ENCODE measurements at regions not wholly inside any gene's neighbourhood (a gene's known extent, or its start where the extent isn't known, plus 50 kb on each side); places are given as distances from the start of the nearest gene placed in this dataset.
A peak's percentile ranks its signal among the peaks of the same experiment; 100 is the strongest.

DNA sequence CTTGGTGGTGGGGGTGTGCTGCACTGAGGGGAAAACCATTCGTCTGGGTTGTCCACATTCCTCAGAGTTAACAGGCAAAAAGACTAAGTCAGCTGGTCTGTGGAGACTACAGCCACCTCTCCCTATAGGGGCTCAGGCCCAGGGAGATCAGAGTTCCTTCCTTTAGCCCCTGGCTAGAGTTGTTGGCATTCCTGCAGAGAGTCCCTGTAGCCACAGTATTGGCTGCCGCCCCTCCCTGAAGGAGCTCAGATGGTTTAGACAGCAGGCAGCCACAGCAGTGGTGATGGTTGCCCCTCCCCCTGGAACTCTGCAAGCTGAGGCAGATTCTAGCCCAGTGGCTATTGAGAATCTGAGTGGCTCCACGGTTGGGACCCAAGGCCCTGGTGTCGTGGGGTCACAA, 1072.5 kb upstream of the ATXN7L3B start:
- Histone ChIP-seq H3K18ac (ENCODE audit: extremely low read depth, low read length) (no peak overlapping the region; the same call in 1 of the 2 replicates), H3K56ac (replicated peaks; ENCODE audit: insufficient read length, low read depth, low read length) (no peak overlapping the region), H3K4me2 (ENCODE audit: insufficient read depth in 1 of 2, low read depth in 2 of 2, low read length in 2 of 2) (no peak overlapping the region), H4K91ac (replicated peaks; ENCODE audit: insufficient read length, low read length) (no peak overlapping the region), H2AFZ (ENCODE audit: low read length) (0 out of 2 replicates have a peak overlapping the region, but pooled peaks have one; percentile 65), H2BK20ac (ENCODE audit: low read length) (no peak overlapping the region), H2BK120ac (replicated peaks; ENCODE audit: low read depth, low read length) (no peak overlapping the region), H4K20me1 (replicated peaks in 1 of 2; ENCODE audit: control insufficient read depth in 1 of 2, insufficient read depth in 2 of 2, low read length in 2 of 2) (no peaks in the 10 kb centered on the region), H2BK5ac (ENCODE audit: low read depth, low read length) (no peak overlapping the region), H3K14ac (ENCODE audit: insufficient read length) (no peak overlapping the region), H3K79me2 (ENCODE audit: control insufficient read depth in 1 of 2, insufficient read depth in 2 of 2, low read length in 2 of 2) (no peaks in the 10 kb centered on the region), H3K27me3 (replicated peaks in 1 of 4; ENCODE audit: control insufficient read depth in 3 of 4, extremely low read depth in 1 of 4, insufficient read depth in 3 of 4, low read length in 3 of 4) (peaks cover 2 to 4% (median 3%) of the 10 kb centered on the region in 4 experiments; a peak in 5 of 7 replicates), H3K4me1 (replicated peaks in 1 of 4; ENCODE audit: control insufficient read depth in 3 of 4, insufficient read depth in 4 of 4, low read length in 3 of 4) (peaks cover 0 to 4% (median 2%) of the 10 kb centered on the region in 4 experiments; a peak in 4 of 7 replicates), H3K9me3 (ENCODE audit: insufficient read depth in 2 of 2, low read depth in 1 of 2, low read length in 1 of 2) (no peaks in the 10 kb centered on the region), H2AK5ac (ENCODE audit: low read depth, low read length) (no peak overlapping the region), H3K79me1 (ENCODE audit: low read depth, low read length) (no peaks in the 10 kb centered on the region), H3K4me3 (ENCODE audit: extremely low read depth in 1 of 4, insufficient read depth in 2 of 4, low read depth in 3 of 4, low read length in 4 of 4) (no peak overlapping the region), H4K8ac (ENCODE audit: extremely low read depth, insufficient read depth, low read length) (no peak overlapping the region), H3K36me3 (ENCODE audit: control insufficient read depth in 2 of 4, insufficient read depth in 4 of 4, low read length in 3 of 4) (no peaks in the 10 kb centered on the region), H3K4ac (replicated peaks; ENCODE audit: insufficient read length, low read depth, low read length) (no peak overlapping the region), H2BK15ac (ENCODE audit: low read length) (no peak overlapping the region), H3K27ac (ENCODE audit: low read depth, low read length) (no peak overlapping the region), H4K5ac (ENCODE audit: insufficient read length, low read depth, low read length) (no peak overlapping the region), H3K9ac (replicated peaks in 1 of 4; ENCODE audit: extremely low read depth in 1 of 4, low read depth in 3 of 4, low read length in 3 of 4) (no peak overlapping the region), H3K23ac (ENCODE audit: insufficient read length) (no peak overlapping the region), H3K23me2 (ENCODE audit: low read depth, low read length) (no peaks in the 10 kb centered on the region), H2BK12ac (ENCODE audit: low read depth, low read length) (no peak overlapping the region)
- CTCF ChIA-PET (ENCODE audit: partially characterized antibody) = no interaction called here
- POLR2A ChIA-PET (ENCODE audit: partially characterized antibody) = interaction anchor here (0.6 kb wide), 1 partner anchor 710 kb away, joined by 3 read pairs; no protein-coding TSS in a partner anchor
- DNase-seq (ENCODE audit: low read depth in 1 of 2, low spot score in 2 of 2) (peak; percentile 5 to 43), FAIRE-seq (no peak)
- 78% methylated on average over 2 of the region's 4 CpGs; no CpG with 5 or more reads in 1 of the 2 experiments for WGBS, 2 experiments (ENCODE audit: extremely low coverage in 1 of 2, insufficient coverage in 1 of 2, insufficient read length in 1 of 2, insufficient replicate concordance in 2 of 2, low coverage in 1 of 2, low lambda C conversion rate in 2 of 2, missing lambda C conversion rate in 1 of 2)
- TF ChIP-seq SIX5 (IDR thresholded peaks at IDR 0.05; ENCODE audit: low read depth, low read length) = no peak

Measured in H1 (cell line).